Aorta (tissue), 5 donors: ENCODE measurements at regions not wholly inside any gene's neighbourhood (a gene's known extent, or its start where the extent isn't known, plus 50 kb on each side); places are given as distances from the start of the nearest gene placed in this dataset.
A peak's percentile ranks its signal among the peaks of the same experiment; 100 is the strongest.

Experiments used
- ATAC-seq: fragments of 200-7000 bp; cut with Tn5 transposase; one replicate; pipeline ENCODE4 v1.9.1; 2022; ENCODE audit warnings: moderate library complexity; ENCODE audit not compliant: low FRiP score
- DNase-seq, 2 donors: peaks; one replicate each; pipeline ENCODE4 v3.0.0-alpha.2; 2020
- H3K27ac ChIP-seq, 2 donors: one replicate each; pipeline ENCODE4 v1.5.1; 2013; ENCODE audit warnings: low read length in 2 of 2, mild to moderate bottlenecking in 2 of 2, moderate library complexity in 2 of 2, control low read depth in 1 of 2, inconsistent platforms in 1 of 2, low read depth in 1 of 2
- H3K27me3 ChIP-seq, 2 donors: one replicate each; pipeline ENCODE4 v1.6.1; 2013; ENCODE audit warnings: control low read depth in 1 of 2, low read length in 1 of 2, mild to moderate bottlenecking in 1 of 2, moderate library complexity in 1 of 2; ENCODE audit not compliant: insufficient read depth in 2 of 2, control insufficient read depth in 1 of 2
- H3K36me3 ChIP-seq, 2 donors: one replicate each; pipeline ENCODE4 v1.6.1; 2013; ENCODE audit warnings: control low read depth in 1 of 2, low read length in 1 of 2, mild to moderate bottlenecking in 1 of 2; ENCODE audit not compliant: insufficient read depth in 2 of 2, control insufficient read depth in 1 of 2
- H3K4me1 ChIP-seq, 2 donors: one replicate each; pipeline ENCODE4 v1.6.1; 2013; ENCODE audit warnings: low read length in 2 of 2, control low read depth in 1 of 2, mild to moderate bottlenecking in 1 of 2, moderate library complexity in 1 of 2; ENCODE audit not compliant: insufficient read depth in 2 of 2, control insufficient read depth in 1 of 2
- H3K4me3 ChIP-seq, 2 donors: one replicate each; pipeline ENCODE4 v1.5.1; 2013; ENCODE audit warnings: low read length in 2 of 2, control low read depth in 1 of 2, mild to moderate bottlenecking in 1 of 2
- H3K9me3 ChIP-seq: one replicate; pipeline ENCODE4 v1.6.1; 2013; ENCODE audit warnings: mild to moderate bottlenecking, low read length; ENCODE audit not compliant: control insufficient read depth
- WGBS, 2 donors: extraction: QIAGEN DNeasy Blood & Tissue Kit; methylation state at CpG; one replicate each; pipeline ENCODE4 v1.1.7; 2013; 5-methylcytosine and 5-hydroxymethylcytosine counted together
- intact Hi-C, 2 donors: fragments of 100-400 bp; cut with DNase I; formaldehyde crosslinking; loops; one replicate each; pipeline versions ENCODE4 v1.14.2 to v1.15.0; 2022
- donor health status: healthy with polysubstance abuse.
- donor health status: Bipolar disorder and iron deficiency.
- donor health status: DM: no; HTN: no; CAD: no.
- donor health status: DM: no; HTN: no; CAD: no.
- donor health status: DM: yes; HTN: yes; CAD: no.

- Histone ChIP-seq H3K36me3 (no peaks in the 10 kb centered on the region), H3K4me1 (no peaks in the 10 kb centered on the region), H3K9me3 (no peaks in the 10 kb centered on the region), H3K27me3 (no peaks in the 10 kb centered on the region), H3K27ac (no peak overlapping the region), H3K4me3 (no peak overlapping the region)
- DNase-seq (no peak), ATAC-seq (peak; percentile 50)
- intact Hi-C loops: no loop called here
- WGBS, 2 donors: 6 to 38% methylated on average over 2 of the region's 2 CpGs
These were observed 121.9 kb upstream of the AKR1E2 start for GRCh38 chr10:4704034-4704545.

DNA sequence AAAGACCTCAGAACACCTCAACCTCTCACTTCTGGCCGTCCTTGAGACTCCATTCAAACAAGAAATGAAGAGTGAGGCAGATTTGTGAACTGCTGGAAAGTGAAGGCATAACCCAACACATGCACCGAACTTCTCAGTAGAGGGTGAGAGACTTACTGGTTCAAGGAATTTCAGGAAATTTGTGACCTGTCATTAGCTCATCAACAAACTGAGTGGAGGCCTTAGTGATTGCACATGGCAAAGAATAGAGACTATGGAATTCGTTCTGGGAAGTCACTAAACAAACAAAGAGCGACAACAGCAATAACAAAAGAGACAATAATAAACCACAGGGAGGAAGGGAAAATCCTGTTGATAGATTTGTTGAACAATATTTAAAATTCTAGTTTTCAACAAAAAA, 125.0 kb upstream of the AKR1E2 start:
- ATAC-seq (no peak), DNase-seq (no peak)
- intact Hi-C loops: no loop called here
- no peaks in the 10 kb centered on the region for H3K4me1 ChIP-seq
- H3K27ac ChIP-seq: no peak overlapping the region
- 89 to 91% methylated on average over 4 of the region's 4 CpGs for whole genome bisulfite sequencing, 2 donors
- no peaks in the 10 kb centered on the region for H3K27me3 ChIP-seq
- no peaks in the 10 kb centered on the region for H3K9me3 ChIP-seq
- no peak overlapping the region for H3K4me3 ChIP-seq
- no peaks in the 10 kb centered on the region for H3K36me3 ChIP-seq

DNA sequence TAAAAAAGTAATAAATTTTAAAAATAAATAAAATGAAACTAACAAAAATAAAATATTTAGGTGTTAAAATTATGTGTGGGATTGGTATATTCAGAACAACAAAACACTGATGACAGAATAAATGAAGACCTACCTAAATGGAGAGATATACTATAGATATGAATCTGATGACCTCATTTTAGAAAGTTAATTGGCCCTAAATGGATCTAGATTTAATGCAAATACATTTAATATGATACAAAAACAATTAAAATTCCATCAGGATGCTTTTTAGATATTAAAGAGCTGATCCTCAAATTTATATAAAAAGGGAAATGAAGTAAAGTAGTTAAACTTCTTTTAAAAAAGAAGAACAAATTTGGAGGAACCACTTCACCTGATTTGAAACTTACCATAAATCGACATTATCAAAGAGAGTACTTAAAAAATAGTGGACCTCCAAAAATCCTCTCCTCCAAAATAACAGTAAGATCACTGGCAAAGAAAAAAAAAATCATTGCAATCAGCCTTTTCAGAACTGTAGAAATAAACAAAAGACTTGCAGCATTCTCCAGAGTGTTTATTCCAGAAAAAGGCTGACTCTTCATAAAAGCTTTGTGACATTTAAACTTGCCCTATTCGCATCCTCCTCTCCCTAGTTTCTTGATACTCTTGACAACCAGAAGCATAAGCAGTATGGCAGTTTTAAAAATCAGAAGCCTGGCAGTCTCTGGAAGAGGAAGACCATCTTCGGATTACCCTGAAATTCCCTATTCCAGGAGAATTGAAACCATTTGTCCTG, 125.9 kb upstream of the AKR1E2 start:
- ATAC-seq: no peak
- Histone ChIP-seq H3K9me3 (no peaks in the 10 kb centered on the region), H3K36me3 (no peaks in the 10 kb centered on the region), H3K4me3 (no peak overlapping the region), H3K27ac (no peak overlapping the region), H3K4me1 (no peaks in the 10 kb centered on the region), H3K27me3 (no peaks in the 10 kb centered on the region)
- no peak for DNase-seq
- WGBS, 2 donors: 97 to 98% methylated on average over 3 of the region's 3 CpGs
- intact Hi-C loops: no loop called here

GRCh38 chr10:4698075-4698474, 127.9 kb upstream of the AKR1E2 start:
- 75 to 86% methylated on average over 1 of the region's 1 CpG for WGBS, 2 donors
- H3K4me3 ChIP-seq: no peak overlapping the region
- no peaks in the 10 kb centered on the region for H3K4me1 ChIP-seq
- DNase-seq: no peak
- intact Hi-C loops: no loop called here
- H3K36me3 ChIP-seq: no peaks in the 10 kb centered on the region
- ATAC-seq: no peak
- H3K9me3 ChIP-seq: no peaks in the 10 kb centered on the region
- H3K27ac ChIP-seq: no peak overlapping the region
- H3K27me3 ChIP-seq: no peaks in the 10 kb centered on the region

GRCh38 chr10:4696186-4696585, 129.8 kb upstream of the AKR1E2 start:
- WGBS, 2 donors: 93 to 97% methylated on average over 3 of the region's 3 CpGs

DNA sequence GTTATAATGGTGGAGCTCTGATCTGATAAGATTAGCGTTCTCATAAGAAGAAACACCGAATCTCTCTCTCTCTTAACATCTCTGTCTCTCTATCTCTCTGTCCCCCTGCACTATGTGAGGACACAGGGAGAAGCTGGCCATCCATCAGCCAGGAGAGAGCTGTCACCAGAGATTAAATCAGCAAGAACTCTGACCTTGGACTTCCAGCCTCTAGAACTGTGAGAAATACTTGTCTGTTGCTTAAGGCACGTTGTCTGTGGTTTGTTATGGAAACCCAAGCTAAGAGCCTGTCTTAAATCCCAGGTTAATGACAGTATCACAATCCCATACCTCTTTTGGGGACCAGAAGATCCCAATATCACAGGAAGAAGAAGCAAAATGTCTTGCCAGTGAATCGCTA, 132.0 kb upstream of the AKR1E2 start:
- H3K9me3 ChIP-seq: no peaks in the 10 kb centered on the region
- no peaks in the 10 kb centered on the region for H3K4me1 ChIP-seq
- no peak overlapping the region for H3K27ac ChIP-seq
- ATAC-seq (no peak), DNase-seq (no peak)
- intact Hi-C loops: no loop called here
- no peaks in the 10 kb centered on the region for H3K36me3 ChIP-seq
- WGBS, 2 donors: 83 to 84% methylated on average over 4 of the region's 4 CpGs
- no peaks in the 10 kb centered on the region for H3K27me3 ChIP-seq
- H3K4me3 ChIP-seq: no peak overlapping the region

More at GRCh38 chr10:4696186-4696585, 129.8 kb upstream of the AKR1E2 start:
- ATAC-seq (no peak), DNase-seq (no peak)
- Histone ChIP-seq H3K36me3 (no peaks in the 10 kb centered on the region), H3K9me3 (no peaks in the 10 kb centered on the region), H3K27me3 (no peaks in the 10 kb centered on the region), H3K27ac (no peak overlapping the region), H3K4me3 (no peak overlapping the region), H3K4me1 (no peaks in the 10 kb centered on the region)
- intact Hi-C loops: no loop called here

DNA sequence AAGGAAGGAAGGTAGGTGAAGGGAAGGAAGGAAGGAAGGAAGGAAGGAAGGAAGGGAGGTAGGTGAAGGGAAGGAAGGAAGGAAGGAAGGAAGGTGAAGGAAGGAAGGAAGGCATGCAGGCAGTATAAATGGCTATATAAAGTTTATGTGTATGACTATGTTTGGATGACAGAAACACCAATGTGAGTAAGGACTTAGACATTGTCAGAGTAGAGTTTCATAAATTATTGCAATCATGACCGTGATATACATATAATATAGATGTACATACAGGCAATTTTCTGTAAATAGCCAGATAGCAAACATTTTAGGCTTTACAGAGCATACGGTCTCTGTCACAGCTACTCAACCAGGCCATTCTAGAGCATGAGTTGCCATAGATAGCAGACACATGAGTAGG, 133.8 kb upstream of the AKR1E2 start:
- Histone ChIP-seq H3K4me1 (no peaks in the 10 kb centered on the region), H3K27ac (no peak overlapping the region), H3K9me3 (no peaks in the 10 kb centered on the region), H3K27me3 (no peaks in the 10 kb centered on the region), H3K4me3 (no peak overlapping the region), H3K36me3 (no peaks in the 10 kb centered on the region)
- ATAC-seq (no peak), DNase-seq (no peak)
- intact Hi-C loops: no loop called here
- 96% methylated on average over 2 of the region's 2 CpGs for WGBS, 2 donors

DNA sequence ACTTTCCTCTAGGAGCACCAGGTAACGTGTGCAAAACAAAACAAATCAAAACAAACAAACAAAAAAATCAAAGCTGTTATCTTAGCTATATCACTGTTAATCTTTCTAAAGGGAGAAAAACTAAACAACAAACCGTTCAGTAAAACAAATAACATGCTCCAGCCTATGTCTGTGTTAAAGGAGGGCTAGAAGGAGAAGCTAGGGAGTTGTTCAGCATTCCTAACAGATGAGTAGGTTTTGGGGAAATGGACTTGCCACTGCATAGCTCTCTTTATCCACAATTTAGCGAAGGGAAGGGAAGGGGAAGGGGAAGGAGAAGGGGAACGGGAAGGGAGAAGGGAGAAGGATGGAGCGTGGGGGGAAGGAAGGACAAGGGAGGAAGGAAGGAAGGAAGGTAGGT, 134.2 kb upstream of the AKR1E2 start:
- Histone ChIP-seq H3K27ac (no peak overlapping the region), H3K4me1 (no peaks in the 10 kb centered on the region), H3K27me3 (no peaks in the 10 kb centered on the region), H3K4me3 (no peak overlapping the region), H3K36me3 (no peaks in the 10 kb centered on the region), H3K9me3 (no peaks in the 10 kb centered on the region)
- intact Hi-C loops: no loop called here
- DNase-seq (no peak), ATAC-seq (no peak)
- WGBS, 2 donors: 69 to 83% methylated on average over 3 of the region's 5 CpGs

GRCh38 chr10:4691301-4691700, 134.7 kb upstream of the AKR1E2 start:
- DNase-seq (no peak), ATAC-seq (no peak)
- no peak overlapping the region for H3K4me3 ChIP-seq
- intact Hi-C loops: no loop called here
- no peaks in the 10 kb centered on the region for H3K36me3 ChIP-seq
- H3K27me3 ChIP-seq: no peaks in the 10 kb centered on the region
- 85 to 87% methylated on average over 4 of the region's 4 CpGs for WGBS, 2 donors
- H3K9me3 ChIP-seq: no peaks in the 10 kb centered on the region
- no peak overlapping the region for H3K27ac ChIP-seq
- no peaks in the 10 kb centered on the region for H3K4me1 ChIP-seq
